C4-2B (cell line): ENCODE measurements at regions not wholly inside any gene's neighbourhood (a gene's known extent, or its start where the extent isn't known, plus 50 kb on each side); places are given as distances from the start of the nearest gene placed in this dataset.

Source experiments
- ZFX ChIP-seq: fragments of 450-650 bp; IDR thresholded peaks from 2 replicates; pipeline ENCODE4 v1.6.1; 2017
- TF ChIP-seq, protein P1 (sequence below): fragments of 450-650 bp; conservative IDR thresholded peaks from 2 replicates; pipeline ENCODE4 v1.5.1; 2017; ENCODE audit warnings: mild to moderate bottlenecking

DNA sequence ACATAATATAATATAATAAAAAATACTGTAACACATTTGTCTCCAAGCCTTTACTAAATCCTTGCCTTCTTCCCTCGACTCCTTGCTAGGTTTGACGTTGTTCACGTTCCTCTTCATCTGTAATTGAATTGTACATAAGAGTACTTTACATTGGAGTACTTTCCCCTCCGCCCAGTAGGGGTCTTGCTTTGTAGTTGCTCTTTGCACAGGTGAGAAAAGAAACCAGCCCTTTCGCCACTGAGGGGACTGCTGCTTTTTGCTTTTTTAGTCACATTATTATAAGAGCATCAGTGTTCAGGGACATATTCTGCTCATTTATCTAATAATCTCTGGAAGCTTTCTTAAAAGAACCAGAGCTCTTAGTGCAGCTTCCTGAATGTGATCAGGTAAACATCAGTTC, 115.0 kb downstream of the CETN3 start:
- TF ChIP-seq, protein P1, sequence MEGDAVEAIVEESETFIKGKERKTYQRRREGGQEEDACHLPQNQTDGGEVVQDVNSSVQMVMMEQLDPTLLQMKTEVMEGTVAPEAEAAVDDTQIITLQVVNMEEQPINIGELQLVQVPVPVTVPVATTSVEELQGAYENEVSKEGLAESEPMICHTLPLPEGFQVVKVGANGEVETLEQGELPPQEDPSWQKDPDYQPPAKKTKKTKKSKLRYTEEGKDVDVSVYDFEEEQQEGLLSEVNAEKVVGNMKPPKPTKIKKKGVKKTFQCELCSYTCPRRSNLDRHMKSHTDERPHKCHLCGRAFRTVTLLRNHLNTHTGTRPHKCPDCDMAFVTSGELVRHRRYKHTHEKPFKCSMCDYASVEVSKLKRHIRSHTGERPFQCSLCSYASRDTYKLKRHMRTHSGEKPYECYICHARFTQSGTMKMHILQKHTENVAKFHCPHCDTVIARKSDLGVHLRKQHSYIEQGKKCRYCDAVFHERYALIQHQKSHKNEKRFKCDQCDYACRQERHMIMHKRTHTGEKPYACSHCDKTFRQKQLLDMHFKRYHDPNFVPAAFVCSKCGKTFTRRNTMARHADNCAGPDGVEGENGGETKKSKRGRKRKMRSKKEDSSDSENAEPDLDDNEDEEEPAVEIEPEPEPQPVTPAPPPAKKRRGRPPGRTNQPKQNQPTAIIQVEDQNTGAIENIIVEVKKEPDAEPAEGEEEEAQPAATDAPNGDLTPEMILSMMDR = no peak; the same call in 1 of the 2 replicates
- no peak for TF ChIP-seq ZFX
